GM13977 (cell line): ENCODE measurements at regions not wholly inside any gene's neighbourhood (a gene's known extent, or its start where the extent isn't known, plus 50 kb on each side); places are given as distances from the start of the nearest gene placed in this dataset.
"Not testable (repeated sequence)": the region's sequence is repeated elsewhere in the genome, so short reads cannot be mapped to it uniquely, and the experiment has no call there.

ENCODE experiments used
- DNase-seq: peaks from one replicate; pipeline ENCODE4 v3.0.0; 2012; ENCODE audit warnings: low spot score
- CTCF ChIP-seq: IDR thresholded peaks from 2 replicates; pipeline ENCODE4 v1.5.1; 2012; ENCODE audit warnings: mild to moderate bottlenecking, control low read depth; ENCODE audit not compliant: insufficient read depth; ENCODE audit errors: extremely low read depth, missing control alignments
- in situ Hi-C: fragments of 300-500 bp; cut with MboI; formaldehyde crosslinking; loops from one replicate; pipeline ENCODE4 v1.12.0; 2022; ENCODE audit warnings: low sequenced_read_pairs, low pct_unique_long_range_greater_than_20kb, mixed read lengths, inconsistent platforms; ENCODE audit not compliant: unreplicated experiment

- in situ Hi-C loops: no loop called here
- no peak for DNase-seq
- no peak for TF ChIP-seq CTCF
These were observed 96.3 kb downstream of the C18orf54 start for GRCh38 chr18:54453996-54454395.

- TF ChIP-seq CTCF: no peak
- no peak for DNase-seq
- in situ Hi-C loops: no loop called here
These were observed 107.8 kb downstream of the C18orf54 start for GRCh38 chr18:54465502-54465901.

GRCh38 chr18:54466248-54467005, 108.7 kb downstream of the C18orf54 start:
- no peak for DNase-seq
- in situ Hi-C loops: no loop called here

GRCh38 chr18:54479365-54479764, 111.7 kb upstream of the DYNAP start:
- in situ Hi-C loops: no loop called here
- peak; percentile 2 for DNase-seq
- TF ChIP-seq CTCF: no peak

More at GRCh38 chr18:54466248-54467005, 108.7 kb downstream of the C18orf54 start:
- TF ChIP-seq CTCF: no peak

- no peak for DNase-seq
- no peak for TF ChIP-seq CTCF
- in situ Hi-C loops: no loop called here
These were observed 110.4 kb upstream of the DYNAP start for GRCh38 chr18:54480616-54481015.

- in situ Hi-C loops, DNase-seq: not testable (repeated sequence)
These were observed 88.6 kb upstream of the DYNAP start for GRCh38 chr18:54502451-54502850.

- DNase-seq: no peak
- in situ Hi-C loops: no loop called here
These were observed 87.7 kb upstream of the DYNAP start for GRCh38 chr18:54503131-54503894.

More at GRCh38 chr18:54503131-54503894, 87.7 kb upstream of the DYNAP start:
- TF ChIP-seq CTCF: no peak
